HG02981 (cell line): ENCODE measurements at regions not wholly inside any gene's neighbourhood (a gene's known extent, or its start where the extent isn't known, plus 50 kb on each side); places are given as distances from the start of the nearest gene placed in this dataset.
"Not testable (repeated sequence)": the region's sequence is repeated elsewhere in the genome, so short reads cannot be mapped to it uniquely, and the experiment has no call there.

Source experiments
- ATAC-seq: cut with Tn5 transposase; IDR thresholded peaks from one replicate; pipeline ENCODE4 v1.9.1; 2021; ENCODE audit warnings: mild to moderate bottlenecking, moderate library complexity; ENCODE audit not compliant: unreplicated experiment

- ATAC-seq: no peak
These were observed 189.6 kb upstream of the TMEM132C start for GRCh38 chr12:128077211-128077916.

GRCh38 chr12:128077917-128078298, 189.1 kb upstream of the TMEM132C start:
- ATAC-seq: no peak

GRCh38 chr12:128078301-128078971, 188.5 kb upstream of the TMEM132C start:
- no peak for ATAC-seq

- ATAC-seq: no peak
These were observed 187.5 kb upstream of the TMEM132C start for GRCh38 chr12:128079446-128079845.

GRCh38 chr12:128083132-128083729, 183.7 kb upstream of the TMEM132C start:
- ATAC-seq: no peak

GRCh38 chr12:128088926-128089325, 178.0 kb upstream of the TMEM132C start:
- ATAC-seq: no peak

- no peak for ATAC-seq
These were observed 177.0 kb upstream of the TMEM132C start for GRCh38 chr12:128089961-128090360.

- ATAC-seq: no peak
These were observed 175.8 kb upstream of the TMEM132C start for GRCh38 chr12:128091101-128091720.

- ATAC-seq: no peak
These were observed 175.0 kb upstream of the TMEM132C start for GRCh38 chr12:128091951-128092382.

GRCh38 chr12:128098730-128099129, 168.2 kb upstream of the TMEM132C start:
- no peak for ATAC-seq

- ATAC-seq: no peak
These were observed 163.8 kb upstream of the TMEM132C start for GRCh38 chr12:128103152-128103551.

GRCh38 chr12:128109236-128109635, 157.7 kb upstream of the TMEM132C start:
- ATAC-seq: no peak

GRCh38 chr12:128109636-128110035, 157.3 kb upstream of the TMEM132C start:
- no peak for ATAC-seq

GRCh38 chr12:128111333-128111732, 155.6 kb upstream of the TMEM132C start:
- no peak for ATAC-seq

GRCh38 chr12:128111951-128112350, 155.0 kb upstream of the TMEM132C start:
- ATAC-seq: no peak

GRCh38 chr12:128113250-128113649, 153.7 kb upstream of the TMEM132C start:
- ATAC-seq: not testable (repeated sequence)

GRCh38 chr12:128114485-128114884, 152.5 kb upstream of the TMEM132C start:
- ATAC-seq: no peak

GRCh38 chr12:128116537-128116936, 150.4 kb upstream of the TMEM132C start:
- ATAC-seq: no peak

- no peak for ATAC-seq
These were observed 146.9 kb upstream of the TMEM132C start for GRCh38 chr12:128120035-128120434.

- ATAC-seq: no peak
These were observed 145.5 kb upstream of the TMEM132C start for GRCh38 chr12:128121424-128121823.

- ATAC-seq: no peak
These were observed 143.9 kb upstream of the TMEM132C start for GRCh38 chr12:128123096-128123495.

GRCh38 chr12:128131955-128132354, 135.0 kb upstream of the TMEM132C start:
- ATAC-seq: no peak
